Osteoblast (primary cell): ENCODE measurements at regions not wholly inside any gene's neighbourhood (a gene's known extent, or its start where the extent isn't known, plus 50 kb on each side); places are given as distances from the start of the nearest gene placed in this dataset.
"Not testable (repeated sequence)": the region's sequence is repeated elsewhere in the genome, so short reads cannot be mapped to it uniquely, and the experiment has no call there.

Experiments used
- DNase-seq: peaks from one replicate; pipeline ENCODE4 v3.0.0; 2011; ENCODE audit warnings: low spot score, mixed read lengths; ENCODE audit not compliant: insufficient read length; ENCODE audit errors: missing footprints
- H2AFZ ChIP-seq: 2 replicates; pipeline ENCODE4 v1.6.0; 2011; ENCODE audit warnings: mild to moderate bottlenecking, low read length
- H3K27ac ChIP-seq: 2 replicates; pipeline ENCODE4 v1.5.1; 2011; ENCODE audit warnings: mild to moderate bottlenecking, low read depth, low read length, moderate library complexity
- H3K27me3 ChIP-seq: 2 replicates; pipeline ENCODE4 v1.6.0; 2012; ENCODE audit warnings: mild to moderate bottlenecking, control low read depth, inconsistent platforms, low read length, moderate library complexity; ENCODE audit not compliant: insufficient read depth
- H3K36me3 ChIP-seq: 2 replicates; pipeline ENCODE4 v1.5.1; 2011; ENCODE audit warnings: mild to moderate bottlenecking, low read length, control low read depth, moderate library complexity; ENCODE audit not compliant: insufficient read depth
- H3K4me1 ChIP-seq: 2 replicates; pipeline ENCODE4 v1.5.1; 2011; ENCODE audit warnings: mild to moderate bottlenecking, low read length, control low read depth, moderate library complexity; ENCODE audit not compliant: insufficient read depth
- H3K4me2 ChIP-seq: 2 replicates; pipeline ENCODE4 v1.6.0; 2011; ENCODE audit warnings: mild to moderate bottlenecking, low read length; ENCODE audit not compliant: insufficient read depth
- H3K4me3 ChIP-seq: fragments of 200-600 bp; sonication (generic); 3 replicates; pipeline ENCODE4 v1.5.1; 2012; ENCODE audit warnings: mild to moderate bottlenecking, low read length, inconsistent platforms; ENCODE audit not compliant: insufficient read depth
- H3K79me2 ChIP-seq: 2 replicates; pipeline ENCODE4 v1.6.0; 2012; ENCODE audit warnings: mild to moderate bottlenecking, low read length, control low read depth, inconsistent platforms; ENCODE audit not compliant: insufficient read depth
- H3K9me3 ChIP-seq: 2 replicates; pipeline ENCODE4 v1.5.1; 2011; ENCODE audit warnings: low read depth, low read length, control low read depth
- H4K20me1 ChIP-seq: 2 replicates; pipeline ENCODE4 v1.6.0; 2012; ENCODE audit warnings: mild to moderate bottlenecking, low read length, control low read depth; ENCODE audit not compliant: insufficient read depth
- CTCF ChIP-seq: IDR thresholded peaks from 2 replicates; pipeline ENCODE4 v1.5.1; 2011; ENCODE audit warnings: mild to moderate bottlenecking, low read depth, low read length, moderate library complexity; ENCODE audit errors: extremely low read depth

- H4K20me1 ChIP-seq, result no peaks in the 10 kb centered on the region
- H3K36me3 ChIP-seq, result no peaks in the 10 kb centered on the region
- H3K4me3 ChIP-seq, result no peak overlapping the region
- no peaks in the 10 kb centered on the region for H3K4me1 ChIP-seq
- no peak overlapping the region for H2AFZ ChIP-seq
- no peak overlapping the region for H3K27ac ChIP-seq
- H3K9me3 ChIP-seq, result no peaks in the 10 kb centered on the region
- no peak overlapping the region for H3K4me2 ChIP-seq
- no peak for DNase-seq
- no peaks in the 10 kb centered on the region for H3K79me2 ChIP-seq
- no peak for TF ChIP-seq CTCF
- H3K27me3 ChIP-seq, result no peaks in the 10 kb centered on the region
Observed at GRCh38 chr5:40347981-40348725, 331.6 kb upstream of the PTGER4 start.

GRCh38 chr5:40346901-40347300 lies 332.8 kb upstream of the PTGER4 start:
- Histone ChIP-seq H3K27ac (no peak overlapping the region), H3K4me2 (no peak overlapping the region), H3K27me3 (no peaks in the 10 kb centered on the region), H3K4me3 (no peak overlapping the region), H3K9me3 (no peaks in the 10 kb centered on the region), H3K79me2 (no peaks in the 10 kb centered on the region), H3K36me3 (no peaks in the 10 kb centered on the region), H4K20me1 (no peaks in the 10 kb centered on the region), H3K4me1 (no peaks in the 10 kb centered on the region), H2AFZ (no peak overlapping the region)
- no peak for DNase-seq
- no peak for TF ChIP-seq CTCF

GRCh38 chr5:40338434-40338833 lies 341.3 kb upstream of the PTGER4 start:
- H3K27ac ChIP-seq, H3K36me3 ChIP-seq, H3K79me2 ChIP-seq, H3K4me1 ChIP-seq, H3K4me2 ChIP-seq, H4K20me1 ChIP-seq, H3K27me3 ChIP-seq, H2AFZ ChIP-seq, H3K9me3 ChIP-seq, H3K4me3 ChIP-seq, DNase-seq: not testable (repeated sequence)

GRCh38 chr5:40334242-40334635 lies 345.5 kb upstream of the PTGER4 start:
- peaks cover 8% of the 10 kb centered on the region for H3K4me1 ChIP-seq
- H3K79me2 ChIP-seq, result no peaks in the 10 kb centered on the region
- no peak overlapping the region for H3K27ac ChIP-seq
- TF ChIP-seq CTCF, result no peak
- no peak overlapping the region for H2AFZ ChIP-seq
- H4K20me1 ChIP-seq, result no peaks in the 10 kb centered on the region
- H3K27me3 ChIP-seq, result no peaks in the 10 kb centered on the region
- no peak overlapping the region for H3K4me3 ChIP-seq
- H3K4me2 ChIP-seq, result no peak overlapping the region
- no peaks in the 10 kb centered on the region for H3K36me3 ChIP-seq
- DNase-seq, result no peak
- no peaks in the 10 kb centered on the region for H3K9me3 ChIP-seq
